HUES64 (cell line): ENCODE measurements at regions not wholly inside any gene's neighbourhood (a gene's known extent, or its start where the extent isn't known, plus 50 kb on each side); places are given as distances from the start of the nearest gene placed in this dataset.

Experiments
- H3K27ac ChIP-seq: 2 replicates; pipeline ENCODE4 v1.7.0; 2013; ENCODE audit warnings: low read depth, low read length, inconsistent platforms
- H3K27me3 ChIP-seq: 2 replicates; pipeline ENCODE4 v1.6.1; 2013; ENCODE audit warnings: mild to moderate bottlenecking, low read length; ENCODE audit not compliant: insufficient read depth
- H3K36me3 ChIP-seq: 2 replicates; pipeline ENCODE4 v1.6.1; 2013; ENCODE audit warnings: mild to moderate bottlenecking, low read length; ENCODE audit not compliant: insufficient read depth
- H3K4me1 ChIP-seq: 2 replicates; pipeline ENCODE4 v1.6.1; 2013; ENCODE audit warnings: mild to moderate bottlenecking, low read length, moderate library complexity; ENCODE audit not compliant: insufficient read depth
- H3K4me3 ChIP-seq: 2 replicates; pipeline ENCODE4 v1.5.1; 2013; ENCODE audit warnings: mild to moderate bottlenecking, low read length, moderate library complexity
- H3K9ac ChIP-seq: 2 replicates; pipeline ENCODE4 v1.6.1; 2013; ENCODE audit warnings: mild to moderate bottlenecking, low read depth, low read length
- H3K9me3 ChIP-seq: 2 replicates; pipeline ENCODE4 v1.6.1; 2013; ENCODE audit warnings: low read depth, low read length; ENCODE audit not compliant: insufficient read depth
- whole genome bisulfite sequencing: fragments of 150-250, 120-280 bp; methylation state at CpG from one replicate; pipeline ENCODE4 v1.1.7; 2013; ENCODE audit warnings: missing lambda C conversion rate; 5-methylcytosine and 5-hydroxymethylcytosine counted together

DNA sequence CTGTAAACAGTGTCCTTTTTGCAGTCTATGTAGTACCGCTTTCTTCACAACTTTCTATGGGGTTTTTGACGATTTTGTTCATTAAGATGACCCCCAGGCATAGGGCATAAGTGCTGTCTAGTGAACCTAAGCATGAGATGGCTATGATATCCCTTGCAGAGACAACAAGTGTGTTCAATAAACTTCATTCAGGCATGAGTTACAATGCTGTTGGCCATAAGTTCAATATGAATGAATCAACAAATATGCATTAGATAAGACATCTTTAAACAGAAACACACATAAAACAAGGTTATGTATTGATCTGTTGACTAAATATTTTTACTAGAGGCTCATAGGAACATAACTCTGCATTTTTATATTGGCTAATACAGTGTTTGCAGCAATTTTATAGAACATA, 1322.0 kb downstream of the ARAP2 start:
- H3K9me3 ChIP-seq = no peaks in the 10 kb centered on the region
- H3K9ac ChIP-seq = no peak overlapping the region
- H3K36me3 ChIP-seq = no peaks in the 10 kb centered on the region
- H3K27me3 ChIP-seq = no peaks in the 10 kb centered on the region
- H3K27ac ChIP-seq = no peak overlapping the region
- no peaks in the 10 kb centered on the region for H3K4me1 ChIP-seq
- WGBS = 92% methylated on average over 2 of the region's 2 CpGs
- H3K4me3 ChIP-seq = no peak overlapping the region

DNA sequence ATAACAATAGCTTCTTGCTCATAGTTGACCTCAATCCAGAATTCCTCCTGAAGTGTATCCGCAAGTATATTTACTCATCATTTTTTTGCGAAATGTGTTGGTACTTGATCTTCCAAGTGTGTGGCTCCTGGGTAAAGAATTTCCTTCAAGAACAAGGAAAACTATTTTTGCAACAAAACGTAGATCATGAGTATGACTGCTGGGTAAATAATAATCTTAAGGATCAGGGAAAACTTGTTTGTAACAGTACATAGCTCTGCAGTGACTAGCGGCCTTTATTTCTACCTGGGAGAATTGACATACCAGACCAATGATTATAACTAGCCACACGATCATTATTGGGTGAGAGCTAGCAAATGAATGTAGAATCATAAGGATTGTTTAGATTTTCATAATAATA, 1311.7 kb downstream of the ARAP2 start:
- Histone ChIP-seq H3K27me3 (no peaks in the 10 kb centered on the region), H3K9ac (no peak overlapping the region), H3K9me3 (no peaks in the 10 kb centered on the region), H3K4me3 (no peak overlapping the region), H3K36me3 (no peaks in the 10 kb centered on the region), H3K27ac (no peak overlapping the region), H3K4me1 (no peaks in the 10 kb centered on the region)
- WGBS = 95% methylated on average over 4 of the region's 5 CpGs

DNA sequence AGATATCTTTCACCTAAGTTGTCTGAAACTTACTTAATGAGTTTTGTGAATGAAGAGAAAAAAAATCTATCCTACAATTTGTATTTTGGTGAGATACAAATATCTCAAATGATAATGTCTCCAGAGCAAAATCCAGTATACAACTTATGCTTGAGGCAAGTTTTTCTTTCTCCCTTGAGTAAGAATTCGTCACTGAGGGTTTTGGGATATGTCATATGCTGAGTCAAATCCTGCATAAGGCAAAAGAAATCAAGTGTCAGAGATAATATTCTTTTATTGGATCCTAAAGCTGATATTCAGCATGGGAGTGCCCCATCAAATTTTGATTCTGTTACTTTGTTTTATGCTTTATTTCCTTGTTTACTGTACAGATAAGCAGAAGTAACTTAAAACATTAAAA, 1308.6 kb downstream of the ARAP2 start:
- Histone ChIP-seq H3K4me1 (no peaks in the 10 kb centered on the region), H3K27me3 (no peaks in the 10 kb centered on the region), H3K27ac (no peak overlapping the region), H3K36me3 (no peaks in the 10 kb centered on the region), H3K9ac (no peak overlapping the region), H3K4me3 (no peak overlapping the region), H3K9me3 (no peaks in the 10 kb centered on the region)
- 78% methylated on average over 1 of the region's 1 CpG for WGBS

DNA sequence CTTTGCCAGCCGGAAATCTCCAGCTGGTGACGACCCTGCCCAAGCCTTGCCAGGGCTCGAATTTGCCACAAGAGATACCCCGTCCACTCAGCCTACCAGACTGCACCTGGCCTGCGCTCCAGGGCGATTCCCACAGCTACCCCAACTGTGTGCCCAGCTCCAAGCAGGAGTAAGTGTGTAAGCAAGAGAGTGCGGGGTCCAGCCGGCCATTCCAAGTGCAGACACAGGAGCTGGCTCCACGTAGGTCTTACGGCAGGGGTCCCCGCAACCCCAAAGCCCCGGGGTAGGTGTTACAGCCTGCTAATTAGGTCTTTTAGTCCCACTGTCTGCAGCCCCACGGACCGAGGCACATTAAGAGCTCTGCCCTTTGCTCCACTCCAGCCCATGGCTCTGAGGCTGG, 1305.2 kb downstream of the ARAP2 start:
- H3K27ac ChIP-seq = no peak overlapping the region
- no peaks in the 10 kb centered on the region for H3K4me1 ChIP-seq
- no peaks in the 10 kb centered on the region for H3K27me3 ChIP-seq
- 96% methylated on average over 14 of the region's 14 CpGs for WGBS
- no peaks in the 10 kb centered on the region for H3K9me3 ChIP-seq
- no peaks in the 10 kb centered on the region for H3K36me3 ChIP-seq
- H3K9ac ChIP-seq = no peak overlapping the region
- no peak overlapping the region for H3K4me3 ChIP-seq

DNA sequence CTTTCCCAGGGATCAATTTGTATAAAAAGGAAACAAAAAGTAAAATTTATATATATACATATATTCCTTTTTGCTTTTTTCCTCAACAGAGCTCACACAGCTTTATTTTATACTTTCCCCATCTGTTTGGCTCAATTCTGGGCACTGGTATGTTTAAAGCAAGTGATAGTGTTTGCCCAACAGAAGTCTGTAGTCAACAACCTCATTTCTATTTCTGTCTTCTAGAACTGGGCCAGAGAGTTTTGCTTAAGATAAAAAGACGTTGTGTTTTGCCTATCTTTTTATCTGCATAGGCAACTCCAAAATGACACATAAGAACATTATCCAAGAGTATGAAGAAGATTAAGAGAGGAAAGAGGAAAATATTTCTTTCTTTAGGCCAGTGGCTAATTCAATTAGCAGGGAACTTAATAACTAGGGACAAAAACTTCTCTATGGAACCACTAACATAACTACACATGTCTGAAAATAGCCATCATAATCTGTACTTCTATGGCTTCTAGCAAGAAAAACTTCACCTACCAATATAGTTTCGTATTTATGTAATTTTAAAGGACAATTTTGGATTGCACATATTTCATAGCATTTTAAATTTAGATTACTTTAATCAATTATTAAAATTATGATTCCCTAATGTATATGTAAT, 1300.5 kb downstream of the ARAP2 start:
- Histone ChIP-seq H3K9me3 (no peaks in the 10 kb centered on the region), H3K4me3 (no peak overlapping the region), H3K4me1 (no peaks in the 10 kb centered on the region), H3K36me3 (no peaks in the 10 kb centered on the region), H3K27ac (no peak overlapping the region), H3K9ac (no peak overlapping the region), H3K27me3 (no peaks in the 10 kb centered on the region)
- WGBS = no CpG with 5 or more reads among the region's 2 CpGs

DNA sequence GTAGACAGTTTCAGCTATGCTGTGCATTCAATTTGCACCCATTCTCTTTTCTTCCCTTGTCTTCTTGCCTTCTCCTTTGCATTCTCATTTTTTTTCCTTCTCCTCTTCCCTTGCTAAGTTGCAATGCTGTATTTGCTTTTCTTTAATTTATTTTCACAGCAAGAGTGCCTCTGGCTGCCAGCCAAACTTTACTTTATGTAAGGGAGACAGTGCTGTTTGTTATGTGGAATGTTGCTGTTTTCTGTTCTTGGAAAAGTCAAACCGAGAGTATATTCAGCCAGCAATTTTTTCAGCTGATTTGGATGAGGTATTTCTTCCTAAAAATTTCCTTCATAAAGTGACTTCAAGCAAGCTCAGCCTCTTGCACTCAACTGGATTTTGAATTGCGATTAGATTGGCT, 1293.4 kb downstream of the ARAP2 start:
- Histone ChIP-seq H3K27me3 (no peaks in the 10 kb centered on the region), H3K9me3 (no peaks in the 10 kb centered on the region), H3K4me3 (no peak overlapping the region), H3K36me3 (no peaks in the 10 kb centered on the region), H3K4me1 (peaks cover 16% of the 10 kb centered on the region), H3K9ac (no peak overlapping the region), H3K27ac (no peak overlapping the region)
- WGBS = 88% methylated on average over 2 of the region's 2 CpGs

DNA sequence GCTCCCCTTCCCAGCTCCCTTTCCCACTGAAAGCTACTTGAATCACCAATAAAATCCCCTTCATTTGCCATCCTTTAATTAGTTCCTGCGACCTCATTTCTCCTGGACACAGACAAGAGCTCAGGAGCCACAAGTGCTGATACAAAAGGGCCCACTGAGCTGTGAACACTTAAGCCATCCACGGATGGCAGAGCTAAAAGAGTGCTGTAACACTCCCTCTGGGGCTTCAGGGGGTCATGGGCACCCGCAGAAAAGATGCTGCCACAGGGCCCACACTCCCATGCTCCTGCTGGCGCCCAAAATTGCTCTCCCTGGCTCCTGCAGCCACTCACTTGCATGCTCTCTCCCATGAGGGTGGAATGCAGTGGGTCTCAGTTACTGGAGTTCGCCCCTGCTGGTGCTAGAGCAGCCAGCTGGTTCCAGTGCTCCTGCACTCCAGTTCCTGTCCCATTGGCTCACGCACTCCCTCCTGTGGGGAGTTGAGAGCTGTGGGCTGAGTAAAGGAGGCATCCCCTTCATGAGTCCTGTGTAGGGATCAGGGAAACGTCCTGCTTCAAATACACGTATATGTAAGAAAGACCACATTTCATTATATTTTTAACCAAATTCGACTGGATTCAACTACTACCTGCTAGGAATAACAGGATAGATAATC, 1291.0 kb downstream of the ARAP2 start:
- H3K4me1 ChIP-seq = peaks cover 16% of the 10 kb centered on the region
- H3K9me3 ChIP-seq = no peaks in the 10 kb centered on the region
- H3K27me3 ChIP-seq = no peaks in the 10 kb centered on the region
- WGBS = 91% methylated on average over 9 of the region's 9 CpGs
- H3K27ac ChIP-seq = no peak overlapping the region
- no peak overlapping the region for H3K9ac ChIP-seq
- no peaks in the 10 kb centered on the region for H3K36me3 ChIP-seq
- no peak overlapping the region for H3K4me3 ChIP-seq

DNA sequence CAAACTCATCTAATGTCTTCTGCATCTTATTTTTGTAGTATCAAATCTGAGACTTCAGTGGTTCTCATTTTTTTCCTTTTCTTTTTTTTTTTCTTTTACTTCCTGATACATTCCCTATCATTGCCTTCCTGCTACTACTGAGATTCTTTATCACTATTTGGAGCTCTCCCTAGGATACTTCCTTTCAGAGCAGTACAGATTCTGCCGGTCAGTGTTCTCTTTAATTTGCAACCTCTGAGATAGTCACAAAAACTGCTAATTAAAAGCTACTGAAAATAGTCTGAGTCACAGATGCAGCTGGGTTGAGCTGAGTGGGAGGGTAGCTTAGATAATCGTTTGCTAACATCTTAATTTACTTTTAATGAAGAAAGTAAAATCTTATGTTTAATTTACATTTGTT, 1279.7 kb downstream of the ARAP2 start:
- 21% methylated on average over 1 of the region's 2 CpGs for WGBS
- peaks cover 19% of the 10 kb centered on the region for H3K4me1 ChIP-seq
- no peaks in the 10 kb centered on the region for H3K9me3 ChIP-seq
- no peaks in the 10 kb centered on the region for H3K36me3 ChIP-seq
- H3K4me3 ChIP-seq = no peak overlapping the region
- H3K27ac ChIP-seq = peak overlapping the region; percentile 15; the same call in 1 of the 2 replicates
- H3K9ac ChIP-seq = no peak overlapping the region; the same call in 1 of the 2 replicates
- no peaks in the 10 kb centered on the region for H3K27me3 ChIP-seq

DNA sequence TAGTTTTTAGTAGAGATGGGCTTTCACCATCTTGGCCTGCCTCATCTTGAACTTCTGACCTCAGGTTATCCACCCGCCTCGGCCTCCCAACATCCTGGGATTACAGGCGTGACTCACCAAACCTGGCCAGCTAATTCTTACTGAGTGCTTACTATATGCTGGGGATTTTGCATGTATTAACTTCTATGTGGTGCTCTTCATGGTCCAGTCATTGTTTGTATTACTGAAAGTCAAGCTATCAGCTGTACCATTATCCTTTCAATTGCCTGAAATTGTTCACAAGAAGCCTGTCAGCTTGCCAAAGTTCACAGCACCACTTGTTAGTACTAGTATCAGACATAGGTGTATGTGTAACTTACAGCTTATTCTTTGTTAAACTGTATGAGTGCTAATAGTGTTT, 1272.1 kb downstream of the ARAP2 start:
- WGBS = 98% methylated on average over 3 of the region's 3 CpGs
- H3K36me3 ChIP-seq = no peaks in the 10 kb centered on the region
- no peak overlapping the region for H3K27ac ChIP-seq
- H3K4me3 ChIP-seq = no peak overlapping the region
- no peaks in the 10 kb centered on the region for H3K9me3 ChIP-seq
- H3K4me1 ChIP-seq = no peaks in the 10 kb centered on the region
- no peaks in the 10 kb centered on the region for H3K27me3 ChIP-seq
- H3K9ac ChIP-seq = no peak overlapping the region

DNA sequence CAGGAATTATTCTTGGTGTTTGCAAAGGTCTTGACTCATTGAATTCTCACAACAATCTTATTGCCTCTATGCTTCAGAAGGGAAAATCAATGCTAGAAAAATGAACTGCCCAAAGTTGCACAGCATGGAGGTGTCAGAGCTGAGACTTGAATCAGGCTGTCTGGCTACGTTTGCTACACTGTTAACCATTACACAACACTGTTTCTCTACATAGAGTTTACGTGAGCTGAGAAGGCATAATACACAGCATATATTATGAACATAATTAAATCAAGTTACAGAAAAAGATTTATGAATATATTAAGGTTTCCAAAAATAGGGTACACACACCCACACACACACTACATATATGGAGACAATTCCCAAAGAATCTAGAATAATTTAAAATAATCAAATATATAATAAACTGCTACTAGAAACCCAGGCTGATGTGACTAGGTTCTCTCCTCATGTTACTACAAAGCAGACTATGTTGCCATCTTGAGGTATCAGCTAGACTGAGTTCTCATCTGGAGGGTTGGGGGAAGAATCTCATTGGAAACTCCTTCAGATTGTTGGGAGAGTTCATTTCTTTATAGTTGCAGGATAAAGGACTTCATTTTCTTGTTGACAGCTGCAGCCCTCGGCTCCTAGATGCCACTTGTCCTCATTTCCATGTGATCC, 1270.5 kb downstream of the ARAP2 start:
- no peak overlapping the region for H3K9ac ChIP-seq
- no peaks in the 10 kb centered on the region for H3K36me3 ChIP-seq
- 95% methylated on average over 2 of the region's 3 CpGs for WGBS
- H3K27me3 ChIP-seq = no peaks in the 10 kb centered on the region
- H3K4me1 ChIP-seq = no peaks in the 10 kb centered on the region
- H3K4me3 ChIP-seq = no peak overlapping the region
- no peaks in the 10 kb centered on the region for H3K9me3 ChIP-seq
- no peak overlapping the region for H3K27ac ChIP-seq

DNA sequence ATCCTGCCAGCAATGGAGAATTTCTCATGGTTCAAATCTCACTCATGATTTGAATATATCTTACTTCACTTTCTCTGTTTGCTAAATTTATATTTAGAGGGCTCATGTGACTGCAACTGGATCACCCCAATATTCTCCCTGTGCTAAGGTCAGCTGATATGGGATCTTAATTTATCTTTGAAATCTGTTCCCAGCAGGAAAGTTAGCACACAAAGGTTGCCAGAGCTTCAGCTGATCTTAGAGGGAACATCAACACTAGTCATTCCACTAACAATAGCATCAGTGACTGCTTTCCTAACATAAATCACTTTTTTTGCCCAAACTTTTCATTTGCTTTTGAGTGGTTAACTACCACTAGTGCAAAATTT, 1270.0 kb downstream of the ARAP2 start:
- no peaks in the 10 kb centered on the region for H3K27me3 ChIP-seq
- H3K36me3 ChIP-seq = no peaks in the 10 kb centered on the region
- no peaks in the 10 kb centered on the region for H3K9me3 ChIP-seq
- H3K4me3 ChIP-seq = no peak overlapping the region
- no peak overlapping the region for H3K9ac ChIP-seq
- no peaks in the 10 kb centered on the region for H3K4me1 ChIP-seq
- no peak overlapping the region for H3K27ac ChIP-seq
